ENCODE measurements at regions not wholly inside any gene's neighbourhood (a gene's known extent, or its start where the extent isn't known, plus 50 kb on each side); places are given as distances from the start of the nearest gene placed in this dataset.

DNA sequence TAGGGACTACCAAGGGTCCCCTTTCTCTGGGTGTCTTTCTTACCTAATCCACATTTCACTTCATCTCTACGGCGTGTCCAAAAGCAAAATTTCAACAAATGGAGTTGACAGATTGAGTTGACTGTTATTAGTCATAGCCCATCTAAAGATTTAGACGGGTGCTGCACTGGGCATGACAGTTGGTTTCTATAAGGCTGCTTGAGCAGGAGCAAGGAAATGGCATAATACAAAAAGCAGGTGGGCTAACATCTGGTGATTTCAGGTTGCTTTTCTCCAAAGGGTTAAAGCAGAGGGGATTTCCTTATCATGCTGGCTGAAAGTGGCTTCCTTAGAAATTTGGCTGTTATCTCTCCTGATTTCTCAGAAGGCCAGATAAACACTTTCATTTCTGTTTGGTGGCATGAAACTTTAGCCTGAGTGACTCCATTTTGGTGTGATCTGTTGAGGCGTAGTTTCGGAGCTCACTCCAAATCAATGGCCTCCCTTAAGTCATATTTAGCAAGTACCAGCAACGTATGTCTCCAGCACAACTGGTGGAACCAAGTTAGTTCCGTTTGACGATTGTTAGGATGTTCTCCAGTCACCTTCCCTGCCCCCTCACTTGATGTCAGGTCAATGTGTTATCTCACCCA is 440.4 kb downstream of the FGF9 start:
- TF ChIP-seq POLR2A (IDR thresholded peaks at IDR 0.05) = no peak
- no peak for TF ChIP-seq CTCF (IDR thresholded peaks at IDR 0.05)
